ENCODE measurements at regions not wholly inside any gene's neighbourhood (a gene's known extent, or its start where the extent isn't known, plus 50 kb on each side); places are given as distances from the start of the nearest gene placed in this dataset.

GRCh38 chr15:68001811-68002210, 52.3 kb upstream of the PIAS1 start:
- H2BK15ac ChIP-seq (ENCODE audit: low read depth, low read length): no peak overlapping the region
- H3K14ac ChIP-seq (ENCODE audit: insufficient read depth, low read length): no peak overlapping the region
- Mint-ChIP-seq H3K4me3 (no peak overlapping the region), H3K27ac (no peak overlapping the region), H3K36me3 (ENCODE audit: insufficient read depth in 1 of 3, low read depth in 3 of 3) (peaks cover 3 to 13% (median 4%) of the 10 kb centered on the region in 3 experiments; a peak in 5 of 7 replicates), H3K27me3 (ENCODE audit: low read depth) (no peaks in the 10 kb centered on the region; the same call in 1 of the 2 replicates), H3K4me1 (peaks cover 16 to 17% of the 10 kb centered on the region in 2 experiments), H3K9me3 (peaks cover 5% of the 10 kb centered on the region in 2 experiments)
- H3K56ac ChIP-seq (ENCODE audit: insufficient read length, low read depth, low read length): no peak overlapping the region
- H3K79me2 ChIP-seq (ENCODE audit: insufficient read depth, low read length): no peaks in the 10 kb centered on the region
- H3K27ac ChIP-seq (ENCODE audit: insufficient read length, low read depth, low read length): no peak overlapping the region
- no peak overlapping the region for H3T11ph ChIP-seq (ENCODE audit: low read length)
- H3K23me2 ChIP-seq (ENCODE audit: insufficient read length, low read depth, low read length, poor library complexity, severe bottlenecking): no peaks in the 10 kb centered on the region
- H3K9me3 ChIP-seq (ENCODE audit: control insufficient read depth, low read depth, low read length): no peaks in the 10 kb centered on the region
- no peak overlapping the region for H2BK120ac ChIP-seq (ENCODE audit: low read depth, low read length, poor library complexity, severe bottlenecking)
- no peak overlapping the region for H4K5ac ChIP-seq (ENCODE audit: insufficient read length, low read depth, low read length)
- no peak overlapping the region for H4K8ac ChIP-seq (replicated peaks; ENCODE audit: insufficient read length, low read depth, low read length)
- no peak overlapping the region for H3K9ac ChIP-seq (ENCODE audit: extremely low read depth, insufficient read length, low read length)
- H3K4me2 ChIP-seq (ENCODE audit: insufficient read depth, insufficient read length, low read length): no peak overlapping the region
- no peak overlapping the region for H4K91ac ChIP-seq (ENCODE audit: insufficient read length, low read depth, low read length)
- no peak for TF ChIP-seq CTCF (conservative IDR thresholded peaks at IDR 0.05)
- no peak overlapping the region for H2BK5ac ChIP-seq (ENCODE audit: insufficient read length, low read length)
- H3K4me1 ChIP-seq (ENCODE audit: insufficient read depth, low read length): no peaks in the 10 kb centered on the region
- WGBS (ENCODE audit: extremely low coverage, insufficient read length, low lambda C conversion rate): no CpG with 5 or more reads among the region's 4 CpGs
- H3K27me3 ChIP-seq (ENCODE audit: insufficient read depth, low read length): no peaks in the 10 kb centered on the region
- no peak overlapping the region for H3K18ac ChIP-seq (ENCODE audit: insufficient read length, low read depth, low read length)
- no peak for DNase-seq
- no peak overlapping the region for H2AK5ac ChIP-seq (ENCODE audit: insufficient read length, low read length)
- no peak overlapping the region for H3K23ac ChIP-seq (ENCODE audit: insufficient read length, low read depth, low read length)
- H3K79me1 ChIP-seq (ENCODE audit: insufficient read depth, low read depth, low read length, poor library complexity, severe bottlenecking): no peaks in the 10 kb centered on the region
- H2BK20ac ChIP-seq (ENCODE audit: low read depth, low read length, poor library complexity, severe bottlenecking): no peak overlapping the region
- no peaks in the 10 kb centered on the region for H4K20me1 ChIP-seq (ENCODE audit: control insufficient read depth, insufficient read depth, insufficient read length)
- no peak overlapping the region for H2BK12ac ChIP-seq (ENCODE audit: insufficient read length, low read depth, low read length)
- no peak overlapping the region for H2AFZ ChIP-seq (ENCODE audit: low read length)
- H3K4ac ChIP-seq (ENCODE audit: low read depth, low read length): no peak overlapping the region
